Epithelial cell of proximal tubule (primary cell): ENCODE measurements at regions not wholly inside any gene's neighbourhood (a gene's known extent, or its start where the extent isn't known, plus 50 kb on each side); places are given as distances from the start of the nearest gene placed in this dataset.

Experiments used
- DNase-seq: peaks from one replicate; pipeline ENCODE4 v3.0.0-alpha.2; 2011; ENCODE audit warnings: low read depth
- H3K4me3 ChIP-seq: 2 replicates; pipeline ENCODE4 v1.5.1; 2011; ENCODE audit warnings: low read depth, mild to moderate bottlenecking, low read length
- CTCF ChIP-seq: conservative IDR thresholded peaks from 2 replicates; pipeline ENCODE4 v1.5.1; 2012; ENCODE audit warnings: low read depth, mild to moderate bottlenecking, low read length

GRCh38 chr10:80971461-80971860, 433.8 kb downstream of the SH2D4B start:
- DNase-seq, result no peak
- H3K4me3 ChIP-seq, result no peak overlapping the region
- no peak for TF ChIP-seq CTCF

GRCh38 chr10:80976658-80977057, 439.0 kb downstream of the SH2D4B start:
- TF ChIP-seq CTCF, result no peak

GRCh38 chr10:80985102-80985501, 447.4 kb downstream of the SH2D4B start:
- no peak for TF ChIP-seq CTCF

More at GRCh38 chr10:80976658-80977057, 439.0 kb downstream of the SH2D4B start:
- no peak for DNase-seq
- H3K4me3 ChIP-seq, result no peak overlapping the region

GRCh38 chr10:80986596-80986995, 448.9 kb downstream of the SH2D4B start:
- no peak for TF ChIP-seq CTCF
- DNase-seq, result no peak
- H3K4me3 ChIP-seq, result no peak overlapping the region

More at GRCh38 chr10:80985102-80985501, 447.4 kb downstream of the SH2D4B start:
- H3K4me3 ChIP-seq, result no peak overlapping the region
- DNase-seq, result no peak

GRCh38 chr10:80988755-80989154, 451.1 kb downstream of the SH2D4B start:
- TF ChIP-seq CTCF, result no peak
- no peak for DNase-seq
- H3K4me3 ChIP-seq, result no peak overlapping the region

GRCh38 chr10:80996615-80997193, 459.0 kb downstream of the SH2D4B start:
- no peak overlapping the region for H3K4me3 ChIP-seq
- no peak for TF ChIP-seq CTCF
- no peak for DNase-seq

GRCh38 chr10:81000781-81001180, 463.1 kb downstream of the SH2D4B start:
- no peak for DNase-seq
- H3K4me3 ChIP-seq, result no peak overlapping the region
- no peak for TF ChIP-seq CTCF
